ENCODE measurements at regions not wholly inside any gene's neighbourhood (a gene's known extent, or its start where the extent isn't known, plus 50 kb on each side); places are given as distances from the start of the nearest gene placed in this dataset.

- Histone ChIP-seq H3K4me3 (ENCODE audit: low read depth, low read length) (no peak overlapping the region), H3K27me3 (ENCODE audit: control insufficient read depth, insufficient read depth, low read length) (no peaks in the 10 kb centered on the region), H3K36me3 (ENCODE audit: control insufficient read depth, insufficient read depth, low read length) (no peaks in the 10 kb centered on the region), H3K9me3 (ENCODE audit: control insufficient read depth, low read length) (no peaks in the 10 kb centered on the region), H2AFZ (no peak overlapping the region), H3K79me2 (no peaks in the 10 kb centered on the region), H3K4me2 (ENCODE audit: low read length) (no peak overlapping the region), H3K4me1 (no peaks in the 10 kb centered on the region), H3K27ac (no peak overlapping the region), H3K9ac (no peak overlapping the region)
- no peak for TF ChIP-seq CTCF (IDR thresholded peaks at IDR 0.05)
Observed at GRCh38 chr4:74640111-74640903, 154.0 kb downstream of the BTC start.

- Histone ChIP-seq H3K36me3 (ENCODE audit: control insufficient read depth, insufficient read depth, low read length) (no peaks in the 10 kb centered on the region), H3K4me1 (no peaks in the 10 kb centered on the region), H3K27me3 (ENCODE audit: control insufficient read depth, insufficient read depth, low read length) (no peaks in the 10 kb centered on the region), H3K9ac (no peak overlapping the region), H3K4me2 (ENCODE audit: low read length) (no peak overlapping the region), H3K4me3 (ENCODE audit: low read depth, low read length) (no peak overlapping the region), H3K27ac (no peak overlapping the region), H3K79me2 (no peaks in the 10 kb centered on the region), H3K9me3 (ENCODE audit: control insufficient read depth, low read length) (no peaks in the 10 kb centered on the region), H2AFZ (no peak overlapping the region)
- TF ChIP-seq CTCF (IDR thresholded peaks at IDR 0.05), result no peak
Observed at GRCh38 chr4:74642006-74642405, 152.3 kb downstream of the BTC start.

- TF ChIP-seq CTCF (IDR thresholded peaks at IDR 0.05), result no peak
Observed at GRCh38 chr4:74649193-74649592, 145.1 kb downstream of the BTC start.

GRCh38 chr4:74651198-74651597 is 143.1 kb downstream of the BTC start:
- H2AFZ ChIP-seq, result no peak overlapping the region
- H3K9me3 ChIP-seq (ENCODE audit: control insufficient read depth, low read length), result no peaks in the 10 kb centered on the region
- no peaks in the 10 kb centered on the region for H3K79me2 ChIP-seq
- H3K4me1 ChIP-seq, result no peaks in the 10 kb centered on the region
- H3K9ac ChIP-seq, result no peak overlapping the region
- H3K36me3 ChIP-seq (ENCODE audit: control insufficient read depth, insufficient read depth, low read length), result no peaks in the 10 kb centered on the region
- no peak overlapping the region for H3K4me3 ChIP-seq (ENCODE audit: low read depth, low read length)
- H3K27me3 ChIP-seq (ENCODE audit: control insufficient read depth, insufficient read depth, low read length), result no peaks in the 10 kb centered on the region
- no peak overlapping the region for H3K27ac ChIP-seq
- no peak overlapping the region for H3K4me2 ChIP-seq (ENCODE audit: low read length)
- TF ChIP-seq CTCF (IDR thresholded peaks at IDR 0.05), result no peak

More at GRCh38 chr4:74649193-74649592, 145.1 kb downstream of the BTC start:
- Histone ChIP-seq H2AFZ (no peak overlapping the region), H3K4me2 (ENCODE audit: low read length) (no peak overlapping the region), H3K9me3 (ENCODE audit: control insufficient read depth, low read length) (no peaks in the 10 kb centered on the region), H3K4me3 (ENCODE audit: low read depth, low read length) (no peak overlapping the region), H3K27me3 (ENCODE audit: control insufficient read depth, insufficient read depth, low read length) (no peaks in the 10 kb centered on the region), H3K36me3 (ENCODE audit: control insufficient read depth, insufficient read depth, low read length) (no peaks in the 10 kb centered on the region), H3K9ac (no peak overlapping the region), H3K4me1 (no peaks in the 10 kb centered on the region), H3K27ac (no peak overlapping the region), H3K79me2 (no peaks in the 10 kb centered on the region)
